B cell (primary cell): ENCODE measurements at regions not wholly inside any gene's neighbourhood (a gene's known extent, or its start where the extent isn't known, plus 50 kb on each side); places are given as distances from the start of the nearest gene placed in this dataset.

Experiments
- ATAC-seq: fragments of 200-7000 bp; cut with Tn5 transposase; one replicate; pipeline ENCODE4 v1.10.0; 2021; ENCODE audit warnings: low read depth, mild to moderate bottlenecking, moderate number of reproducible peaks, moderate library complexity
- CTCF ChIA-PET: fragments of 350-600 bp; sonication (Branson Sonifier 250); formaldehyde crosslinking; loops from one replicate; lab custom pipeline; 2021; ENCODE audit warnings: antibody characterized with exemption, inconsistent platforms; lab: Charles Lee
- POLR2A ChIA-PET: fragments of 350-600 bp; sonication (Branson Sonifier 250); formaldehyde crosslinking; loops from one replicate; lab custom pipeline; 2021; ENCODE audit warnings: antibody characterized with exemption; lab: Charles Lee
- DNase-seq: peaks from one replicate; pipeline ENCODE4 v3.0.0; 2013
- H2AFZ ChIP-seq: 2 replicates; pipeline ENCODE4 v1.6.1; 2012; ENCODE audit warnings: mild to moderate bottlenecking, low read depth, low read length; ENCODE audit not compliant: insufficient read depth, poor library complexity, severe bottlenecking
- H3K27ac ChIP-seq, 2 donors: 1 replicate in 1 of 2; 2 replicates in 1 of 2; pipeline ENCODE4 v1.5.1; 2012 to 2013; ENCODE audit warnings: low read length in 2 of 2, mild to moderate bottlenecking in 2 of 2, moderate library complexity in 1 of 2
- H3K27me3 ChIP-seq, 4 experiments: fragments of 200-600 bp in 1 of 4; sonication (generic) in 1 of 4; replicated peaks in 1 of 4; 1 replicate in 2 of 4; 2 replicates in 2 of 4; pipeline versions ENCODE4 v1.6.1 to v1.7.0; 2013 to 2016; ENCODE audit warnings: low read length in 3 of 4, mild to moderate bottlenecking in 2 of 4, mixed read lengths in 1 of 4, moderate library complexity in 1 of 4; ENCODE audit not compliant: insufficient read depth in 4 of 4, control insufficient read depth in 3 of 4; ENCODE audit errors: control extremely low read depth in 1 of 4
- H3K36me3 ChIP-seq, 2 experiments: replicated peaks in 1 of 2; 1 replicate in 1 of 2; 2 replicates in 1 of 2; pipeline versions ENCODE4 v1.6.1 to v1.7.1; 2013; ENCODE audit warnings: low read length in 1 of 2; ENCODE audit not compliant: insufficient read depth in 2 of 2, control insufficient read depth in 1 of 2; ENCODE audit errors: control extremely low read depth in 1 of 2, extremely low read depth in 1 of 2
- H3K4me1 ChIP-seq, 2 donors: fragments of 200-600 bp in 1 of 2; sonication (generic) in 1 of 2; 1 replicate in 1 of 2; 2 replicates in 1 of 2; pipeline versions ENCODE4 v1.5.1 to v1.6.1; 2013 to 2017; ENCODE audit warnings: low read length in 2 of 2; ENCODE audit not compliant: control insufficient read depth in 2 of 2, insufficient read depth in 2 of 2
- H3K4me2 ChIP-seq: replicated peaks from 2 replicates; pipeline ENCODE3; 2012; ENCODE audit warnings: mild to moderate bottlenecking, low read depth, low read length; ENCODE audit not compliant: poor library complexity, severe bottlenecking
- H3K4me3 ChIP-seq, 5 experiments: fragments of 200-600 bp in 1 of 5; sonication (generic) in 1 of 5; 1 replicate in 3 of 5; 2 replicates in 2 of 5; pipeline versions ENCODE4 v1.5.1 to v1.7.0; 2011 to 2016; ENCODE audit warnings: low read length in 4 of 5, mild to moderate bottlenecking in 4 of 5, low read depth in 2 of 5, control low read depth in 1 of 5, moderate library complexity in 1 of 5; ENCODE audit not compliant: insufficient read depth in 1 of 5; ENCODE audit errors: control extremely low read depth in 1 of 5, extremely low read depth in 1 of 5
- H3K79me2 ChIP-seq: fragments of 200-600 bp; sonication (generic); one replicate; pipeline ENCODE4 v1.6.0; 2016; ENCODE audit warnings: low read length; ENCODE audit not compliant: control insufficient read depth, insufficient read depth
- H3K9ac ChIP-seq: fragments of 200-600 bp; sonication (generic); 2 replicates; pipeline ENCODE4 v1.6.1; 2017; ENCODE audit warnings: mild to moderate bottlenecking, low read length, moderate library complexity
- H3K9me3 ChIP-seq, 3 donors: one replicate each; pipeline versions ENCODE4 v1.6.1 to v1.7.1; 2013; ENCODE audit warnings: low read length in 2 of 3; ENCODE audit not compliant: control insufficient read depth in 2 of 3, insufficient read depth in 1 of 3; ENCODE audit errors: control extremely low read depth in 1 of 3
- H4K20me1 ChIP-seq: 2 replicates; pipeline ENCODE4 v1.6.0; 2012; ENCODE audit warnings: mild to moderate bottlenecking, low read length; ENCODE audit not compliant: insufficient read depth, control insufficient read depth, poor library complexity, severe bottlenecking
- H3K27ac Mint-ChIP-seq: one replicate; pipeline ENCODE4 v1.8.0; 2021; ENCODE audit warnings: mixed read lengths
- H3K27me3 Mint-ChIP-seq: one replicate; pipeline ENCODE4 v1.8.0; 2021; ENCODE audit warnings: mixed read lengths
- H3K4me1 Mint-ChIP-seq: one replicate; pipeline ENCODE4 v1.8.0; 2021; ENCODE audit warnings: mixed read lengths
- H3K4me3 Mint-ChIP-seq: one replicate; pipeline ENCODE4 v1.8.0; 2021; ENCODE audit warnings: mixed read lengths
- H3K9me3 Mint-ChIP-seq: one replicate; pipeline ENCODE4 v1.8.0; 2022; ENCODE audit warnings: mixed read lengths; ENCODE audit not compliant: insufficient read depth
- CTCF ChIP-seq: fragments of 200-600 bp; IDR thresholded peaks from one replicate; pipeline ENCODE4 v1.8.0; 2022; ENCODE audit warnings: antibody characterized with exemption, mild to moderate bottlenecking
- EZH2 ChIP-seq: IDR thresholded peaks from 2 replicates; pipeline ENCODE4 v1.6.1; 2012; ENCODE audit warnings: borderline replicate concordance, low read depth, mild to moderate bottlenecking, moderate library complexity, low read length; ENCODE audit not compliant: insufficient read depth, poor library complexity, severe bottlenecking
- WGBS: methylation state at CpG from one replicate; pipeline ENCODE4 v1.1.5; 2013; ENCODE audit warnings: missing lambda C conversion rate; ENCODE audit not compliant: insufficient coverage; 5-methylcytosine and 5-hydroxymethylcytosine counted together
- intact Hi-C: fragments of 100-400 bp; cut with micrococcal nuclease; formaldehyde crosslinking; loops from one replicate; pipeline ENCODE4 v1.10.0; 2022

- no peak overlapping the region for H3K4me3 ChIP-seq
- ATAC-seq (no peak), DNase-seq (no peak)
- CTCF ChIA-PET = no interaction called here
- H3K9me3 Mint-ChIP-seq = no peaks in the 10 kb centered on the region
- no peak overlapping the region for H3K9ac ChIP-seq
- H3K9me3 ChIP-seq = peaks cover 0 to 3% (median 0%) of the 10 kb centered on the region in 3 donors
- H3K27me3 ChIP-seq = peaks cover 0 to 4% (median 0%) of the 10 kb centered on the region in 4 experiments
- no peak overlapping the region for H3K4me2 ChIP-seq
- intact Hi-C loops = no loop called here
- H3K4me1 Mint-ChIP-seq = no peaks in the 10 kb centered on the region
- no peaks in the 10 kb centered on the region for H3K36me3 ChIP-seq
- no peak overlapping the region for H3K27ac Mint-ChIP-seq
- WGBS = 73% methylated on average over 1 of the region's 2 CpGs
- H3K27ac ChIP-seq = no peak overlapping the region
- H3K4me1 ChIP-seq = no peaks in the 10 kb centered on the region
- H3K79me2 ChIP-seq = no peaks in the 10 kb centered on the region
- POLR2A ChIA-PET = no interaction called here
- no peak overlapping the region for H2AFZ ChIP-seq
- no peak for TF ChIP-seq EZH2
- TF ChIP-seq CTCF = no peak
- no peaks in the 10 kb centered on the region for H4K20me1 ChIP-seq
- no peak overlapping the region for H3K4me3 Mint-ChIP-seq
- peaks cover 9% of the 10 kb centered on the region for H3K27me3 Mint-ChIP-seq
These were observed 84.0 kb upstream of the B3GAT2 start for GRCh38 chr6:71040841-71041240.

GRCh38 chr6:71043902-71044301 is 87.0 kb upstream of the B3GAT2 start:
- H3K79me2 ChIP-seq = no peaks in the 10 kb centered on the region

More at GRCh38 chr6:71043902-71044301, 87.0 kb upstream of the B3GAT2 start:
- no peak overlapping the region for H3K4me2 ChIP-seq
- H3K4me3 Mint-ChIP-seq = no peak overlapping the region
- H4K20me1 ChIP-seq = no peaks in the 10 kb centered on the region
- H3K4me3 ChIP-seq = no peak overlapping the region
- no peak for TF ChIP-seq CTCF
- TF ChIP-seq EZH2 = no peak
- peaks cover 0 to 4% (median 0%) of the 10 kb centered on the region in 4 experiments for H3K27me3 ChIP-seq
- peaks cover 4% of the 10 kb centered on the region for H3K27me3 Mint-ChIP-seq
- intact Hi-C loops = no loop called here
- H3K27ac Mint-ChIP-seq = no peak overlapping the region
- H3K9me3 Mint-ChIP-seq = no peaks in the 10 kb centered on the region
- H3K27ac ChIP-seq = no peak overlapping the region
- ATAC-seq = no peak
- no peaks in the 10 kb centered on the region for H3K36me3 ChIP-seq
- H2AFZ ChIP-seq = no peak overlapping the region
- ChIA-PET CTCF (no interaction called here), POLR2A (no interaction called here)
- WGBS = no CpG with 5 or more reads among the region's 1 CpG
- no peaks in the 10 kb centered on the region for H3K4me1 ChIP-seq
- H3K9me3 ChIP-seq = no peaks in the 10 kb centered on the region
- DNase-seq = no peak
- no peak overlapping the region for H3K9ac ChIP-seq
- H3K4me1 Mint-ChIP-seq = no peaks in the 10 kb centered on the region
